ENCODE measurements at regions not wholly inside any gene's neighbourhood (a gene's known extent, or its start where the extent isn't known, plus 50 kb on each side); places are given as distances from the start of the nearest gene placed in this dataset.

DNA sequence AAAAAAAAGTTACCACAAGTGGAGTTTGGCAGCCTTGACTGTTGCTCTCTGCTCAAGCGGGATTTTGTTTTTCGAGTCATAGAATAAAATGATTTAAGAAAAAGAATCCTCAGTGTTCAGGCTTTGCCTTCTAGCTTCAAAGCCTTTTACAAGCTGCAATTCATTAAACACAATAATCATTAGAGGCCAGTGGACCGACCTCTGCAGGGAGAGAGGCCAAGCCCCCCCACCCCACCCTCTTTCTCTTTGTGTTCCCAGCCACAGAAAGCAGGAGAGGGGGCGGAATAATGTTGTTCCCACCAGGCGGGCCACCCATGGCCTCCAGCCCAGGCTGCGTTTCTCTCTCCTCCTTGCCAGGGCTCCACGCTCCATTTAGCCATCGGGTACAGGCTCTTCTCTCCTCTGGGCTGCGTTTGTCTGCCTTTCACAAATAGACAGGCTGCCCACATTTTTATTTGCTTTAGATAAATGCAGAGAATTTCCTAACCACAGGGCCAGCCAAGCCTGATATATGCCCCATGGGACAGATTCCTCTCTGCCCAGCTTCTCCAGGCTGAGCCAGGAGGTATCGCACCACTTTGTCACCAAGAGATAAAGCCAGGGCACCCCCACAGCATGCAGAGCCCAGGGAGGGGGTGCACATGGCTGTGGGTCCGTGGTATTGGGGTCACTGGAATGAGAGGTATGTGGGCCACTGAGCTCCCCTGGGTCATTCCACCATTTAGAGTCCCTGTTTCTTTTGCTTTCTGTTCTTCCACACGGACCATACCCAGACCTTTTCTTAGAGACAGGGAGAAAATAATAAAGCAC, 318.8 kb downstream of the PIK3R1 start:
- no peak overlapping the region for H3K4ac ChIP-seq (ENCODE audit: low read depth, low read length)
- no peak overlapping the region for H2BK120ac ChIP-seq (ENCODE audit: low read depth, low read length)
- H2BK15ac ChIP-seq (replicated peaks; ENCODE audit: low read depth) = no peak overlapping the region
- H4K5ac ChIP-seq (ENCODE audit: low read length) = no peak overlapping the region
- no CpG with 5 or more reads among the region's 12 CpGs for WGBS (ENCODE audit: extremely low coverage, insufficient coverage, low lambda C conversion rate)
- no peak overlapping the region for H3K4me3 ChIP-seq (ENCODE audit: low read length)
- H4K8ac ChIP-seq (ENCODE audit: low read depth, low read length) = no peak overlapping the region
- no peaks in the 10 kb centered on the region for H3K36me3 ChIP-seq (ENCODE audit: control insufficient read depth, insufficient read depth, low read length)
- H3K27ac ChIP-seq (ENCODE audit: low read depth, low read length) = no peak overlapping the region
- no peak overlapping the region for H3K18ac ChIP-seq (ENCODE audit: low read length)
- H3K79me2 ChIP-seq (ENCODE audit: control insufficient read depth, insufficient read depth, low read length) = no peaks in the 10 kb centered on the region
- no peak overlapping the region for H3K23ac ChIP-seq (ENCODE audit: low read length)
- H3K79me1 ChIP-seq (ENCODE audit: low read length) = no peaks in the 10 kb centered on the region
- H3K4me2 ChIP-seq (ENCODE audit: low read length) = no peak overlapping the region
- no peak overlapping the region for H2BK5ac ChIP-seq (ENCODE audit: low read length)
- no peaks in the 10 kb centered on the region for H3K27me3 ChIP-seq (ENCODE audit: insufficient read depth, low read length, poor library complexity)
- no peak overlapping the region for H2AK5ac ChIP-seq (ENCODE audit: low read length)
- H3K9ac ChIP-seq (ENCODE audit: low read length) = no peak overlapping the region
- no peak for DNase-seq
- H3K4me1 ChIP-seq (ENCODE audit: control insufficient read depth, low read depth, low read length) = no peaks in the 10 kb centered on the region
- H3K56ac ChIP-seq (ENCODE audit: low read length) = no peak overlapping the region

DNA sequence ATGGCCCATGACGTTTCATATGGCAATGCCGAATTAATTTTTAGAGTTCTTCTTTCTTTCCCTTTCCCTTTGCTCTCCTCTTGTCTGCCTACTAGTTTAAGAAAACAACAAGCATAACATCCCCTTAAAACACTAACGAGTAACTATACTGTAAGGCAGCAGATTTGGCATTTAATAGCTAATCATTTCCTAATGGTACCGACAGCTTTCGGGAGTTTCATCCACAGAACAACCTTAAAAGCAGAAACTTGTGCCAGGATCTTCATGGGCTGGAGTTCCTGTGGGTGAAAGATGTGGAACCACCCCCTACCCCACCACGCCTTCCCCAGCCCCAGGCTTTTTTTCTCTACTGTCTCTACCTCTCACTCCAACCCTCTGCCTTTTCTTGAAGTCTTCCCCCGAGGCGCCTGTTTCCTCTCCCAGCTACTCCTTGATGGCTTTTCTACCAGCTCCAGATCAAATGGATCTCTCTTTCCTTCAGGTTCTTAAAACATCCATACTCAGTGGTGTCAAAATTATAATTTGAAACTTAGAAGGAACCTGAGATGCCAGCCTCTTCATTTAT, 319.5 kb downstream of the PIK3R1 start:
- H2BK120ac ChIP-seq (ENCODE audit: low read depth, low read length) = no peak overlapping the region
- H3K4me3 ChIP-seq (ENCODE audit: low read length) = no peak overlapping the region
- H4K8ac ChIP-seq (ENCODE audit: low read depth, low read length) = no peak overlapping the region
- no peak overlapping the region for H2AK5ac ChIP-seq (ENCODE audit: low read length)
- H3K9ac ChIP-seq (ENCODE audit: low read length) = no peak overlapping the region
- no peaks in the 10 kb centered on the region for H3K79me2 ChIP-seq (ENCODE audit: control insufficient read depth, insufficient read depth, low read length)
- H3K4ac ChIP-seq (ENCODE audit: low read depth, low read length) = no peak overlapping the region
- no peak overlapping the region for H2BK5ac ChIP-seq (ENCODE audit: low read length)
- no CpG with 5 or more reads among the region's 8 CpGs for WGBS (ENCODE audit: extremely low coverage, insufficient coverage, low lambda C conversion rate)
- no peaks in the 10 kb centered on the region for H3K4me1 ChIP-seq (ENCODE audit: control insufficient read depth, low read depth, low read length)
- H3K27me3 ChIP-seq (ENCODE audit: insufficient read depth, low read length, poor library complexity) = no peaks in the 10 kb centered on the region
- H3K36me3 ChIP-seq (ENCODE audit: control insufficient read depth, insufficient read depth, low read length) = no peaks in the 10 kb centered on the region
- H3K79me1 ChIP-seq (ENCODE audit: low read length) = no peaks in the 10 kb centered on the region
- H3K56ac ChIP-seq (ENCODE audit: low read length) = no peak overlapping the region
- H3K18ac ChIP-seq (ENCODE audit: low read length) = no peak overlapping the region
- no peak overlapping the region for H3K23ac ChIP-seq (ENCODE audit: low read length)
- H3K27ac ChIP-seq (ENCODE audit: low read depth, low read length) = no peak overlapping the region
- no peak overlapping the region for H3K4me2 ChIP-seq (ENCODE audit: low read length)
- DNase-seq = no peak
- H2BK15ac ChIP-seq (replicated peaks; ENCODE audit: low read depth) = no peak overlapping the region
- no peak overlapping the region for H4K5ac ChIP-seq (ENCODE audit: low read length)

GRCh38 chr5:68538814-68539420, 323.4 kb downstream of the PIK3R1 start:
- Histone ChIP-seq H2BK5ac (ENCODE audit: low read length) (no peak overlapping the region), H2BK120ac (ENCODE audit: low read depth, low read length) (no peak overlapping the region), H3K4me1 (ENCODE audit: control insufficient read depth, low read depth, low read length) (no peaks in the 10 kb centered on the region), H3K56ac (ENCODE audit: low read length) (no peak overlapping the region), H3K36me3 (ENCODE audit: control insufficient read depth, insufficient read depth, low read length) (no peaks in the 10 kb centered on the region), H3K4me2 (ENCODE audit: low read length) (no peak overlapping the region), H2AK5ac (ENCODE audit: low read length) (no peak overlapping the region), H2BK15ac (replicated peaks; ENCODE audit: low read depth) (no peak overlapping the region), H3K23ac (ENCODE audit: low read length) (no peak overlapping the region), H3K79me2 (ENCODE audit: control insufficient read depth, insufficient read depth, low read length) (no peaks in the 10 kb centered on the region), H3K4ac (ENCODE audit: low read depth, low read length) (no peak overlapping the region), H3K9ac (ENCODE audit: low read length) (no peak overlapping the region), H3K4me3 (ENCODE audit: low read length) (no peak overlapping the region), H3K27ac (ENCODE audit: low read depth, low read length) (no peak overlapping the region), H3K27me3 (ENCODE audit: insufficient read depth, low read length, poor library complexity) (no peaks in the 10 kb centered on the region), H4K8ac (ENCODE audit: low read depth, low read length) (no peak overlapping the region), H3K79me1 (ENCODE audit: low read length) (no peaks in the 10 kb centered on the region), H4K5ac (ENCODE audit: low read length) (no peak overlapping the region), H3K18ac (ENCODE audit: low read length) (no peak overlapping the region)
- DNase-seq = no peak
- WGBS (ENCODE audit: extremely low coverage, insufficient coverage, low lambda C conversion rate) = no CpG with 5 or more reads among the region's 6 CpGs

DNA sequence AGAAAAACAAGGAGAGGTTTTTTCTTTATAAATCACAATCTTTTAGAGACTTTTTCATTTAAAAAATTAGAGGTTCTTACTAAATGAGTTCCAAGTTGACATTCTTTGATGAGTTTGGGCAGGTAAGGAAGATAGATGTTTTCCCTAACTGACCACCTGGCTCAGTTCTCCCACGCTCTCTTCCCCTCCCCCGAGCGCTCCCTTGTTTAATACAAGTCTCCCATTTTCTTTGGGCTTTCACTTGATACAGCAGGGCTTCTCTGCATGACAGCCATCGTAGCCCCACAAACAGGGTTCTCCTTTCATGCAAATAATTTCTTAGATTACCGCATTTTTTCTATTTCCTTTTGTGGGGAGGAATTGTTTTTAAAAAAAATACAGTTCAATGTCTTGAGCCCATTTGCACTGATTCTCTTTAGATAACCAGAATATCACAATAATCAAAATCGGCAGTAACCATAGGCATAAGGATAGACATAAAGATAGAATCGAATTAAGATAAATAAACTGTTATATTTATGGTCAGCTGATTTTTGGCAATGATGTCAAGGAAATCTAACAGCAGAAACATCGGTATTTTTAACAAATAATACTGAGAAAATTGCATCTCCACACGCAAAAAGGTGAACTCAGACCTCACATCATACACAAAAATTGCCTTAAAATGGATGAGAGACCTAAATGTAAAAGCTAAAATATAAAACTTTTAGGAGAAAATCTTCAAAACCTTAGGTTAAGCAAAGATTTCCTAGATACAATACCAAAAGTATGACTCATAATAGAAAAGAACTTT, 325.4 kb downstream of the PIK3R1 start:
- Histone ChIP-seq H4K5ac (ENCODE audit: low read length) (no peak overlapping the region), H3K18ac (ENCODE audit: low read length) (no peak overlapping the region), H3K36me3 (ENCODE audit: control insufficient read depth, insufficient read depth, low read length) (no peaks in the 10 kb centered on the region), H3K79me1 (ENCODE audit: low read length) (no peaks in the 10 kb centered on the region), H3K27ac (ENCODE audit: low read depth, low read length) (no peak overlapping the region), H3K4me1 (ENCODE audit: control insufficient read depth, low read depth, low read length) (no peaks in the 10 kb centered on the region), H3K56ac (ENCODE audit: low read length) (no peak overlapping the region), H2BK120ac (ENCODE audit: low read depth, low read length) (no peak overlapping the region), H2AK5ac (ENCODE audit: low read length) (no peak overlapping the region), H3K9ac (ENCODE audit: low read length) (no peak overlapping the region), H2BK15ac (replicated peaks; ENCODE audit: low read depth) (no peak overlapping the region), H4K8ac (ENCODE audit: low read depth, low read length) (no peak overlapping the region), H3K4me2 (ENCODE audit: low read length) (no peak overlapping the region), H3K79me2 (ENCODE audit: control insufficient read depth, insufficient read depth, low read length) (no peaks in the 10 kb centered on the region), H3K4ac (ENCODE audit: low read depth, low read length) (no peak overlapping the region), H3K23ac (ENCODE audit: low read length) (no peak overlapping the region), H3K27me3 (ENCODE audit: insufficient read depth, low read length, poor library complexity) (no peaks in the 10 kb centered on the region), H3K4me3 (ENCODE audit: low read length) (no peak overlapping the region), H2BK5ac (ENCODE audit: low read length) (no peak overlapping the region)
- WGBS (ENCODE audit: extremely low coverage, insufficient coverage, low lambda C conversion rate) = no CpG with 5 or more reads among the region's 9 CpGs
- DNase-seq = no peak

- no CpG with 5 or more reads among the region's 1 CpG for WGBS (ENCODE audit: extremely low coverage, insufficient coverage, low lambda C conversion rate)
- Histone ChIP-seq H3K27me3 (ENCODE audit: insufficient read depth, low read length, poor library complexity) (no peaks in the 10 kb centered on the region), H3K4me2 (ENCODE audit: low read length) (no peak overlapping the region)
Measured at GRCh38 chr5:68542207-68542606, 326.7 kb downstream of the PIK3R1 start.

More at GRCh38 chr5:68542207-68542606, 326.7 kb downstream of the PIK3R1 start:
- no peak overlapping the region for H2BK5ac ChIP-seq (ENCODE audit: low read length)
- H2BK120ac ChIP-seq (ENCODE audit: low read depth, low read length) = no peak overlapping the region
- no peak for DNase-seq
- no peak overlapping the region for H3K4me3 ChIP-seq (ENCODE audit: low read length)
- no peak overlapping the region for H3K56ac ChIP-seq (ENCODE audit: low read length)
- no peak overlapping the region for H3K18ac ChIP-seq (ENCODE audit: low read length)
- no peak overlapping the region for H2BK15ac ChIP-seq (replicated peaks; ENCODE audit: low read depth)
- no peak overlapping the region for H2AK5ac ChIP-seq (ENCODE audit: low read length)
- no peak overlapping the region for H3K4ac ChIP-seq (ENCODE audit: low read depth, low read length)
- H3K27ac ChIP-seq (ENCODE audit: low read depth, low read length) = no peak overlapping the region
- H3K79me1 ChIP-seq (ENCODE audit: low read length) = no peaks in the 10 kb centered on the region
- no peaks in the 10 kb centered on the region for H3K79me2 ChIP-seq (ENCODE audit: control insufficient read depth, insufficient read depth, low read length)
- no peak overlapping the region for H3K23ac ChIP-seq (ENCODE audit: low read length)
- H3K4me1 ChIP-seq (ENCODE audit: control insufficient read depth, low read depth, low read length) = no peaks in the 10 kb centered on the region
- H4K5ac ChIP-seq (ENCODE audit: low read length) = no peak overlapping the region
- H4K8ac ChIP-seq (ENCODE audit: low read depth, low read length) = no peak overlapping the region
- H3K36me3 ChIP-seq (ENCODE audit: control insufficient read depth, insufficient read depth, low read length) = no peaks in the 10 kb centered on the region
- no peak overlapping the region for H3K9ac ChIP-seq (ENCODE audit: low read length)

Data from mesendoderm (in vitro differentiated cells).